ENCODE measurements at regions not wholly inside any gene's neighbourhood (a gene's known extent, or its start where the extent isn't known, plus 50 kb on each side); places are given as distances from the start of the nearest gene placed in this dataset.

DNA sequence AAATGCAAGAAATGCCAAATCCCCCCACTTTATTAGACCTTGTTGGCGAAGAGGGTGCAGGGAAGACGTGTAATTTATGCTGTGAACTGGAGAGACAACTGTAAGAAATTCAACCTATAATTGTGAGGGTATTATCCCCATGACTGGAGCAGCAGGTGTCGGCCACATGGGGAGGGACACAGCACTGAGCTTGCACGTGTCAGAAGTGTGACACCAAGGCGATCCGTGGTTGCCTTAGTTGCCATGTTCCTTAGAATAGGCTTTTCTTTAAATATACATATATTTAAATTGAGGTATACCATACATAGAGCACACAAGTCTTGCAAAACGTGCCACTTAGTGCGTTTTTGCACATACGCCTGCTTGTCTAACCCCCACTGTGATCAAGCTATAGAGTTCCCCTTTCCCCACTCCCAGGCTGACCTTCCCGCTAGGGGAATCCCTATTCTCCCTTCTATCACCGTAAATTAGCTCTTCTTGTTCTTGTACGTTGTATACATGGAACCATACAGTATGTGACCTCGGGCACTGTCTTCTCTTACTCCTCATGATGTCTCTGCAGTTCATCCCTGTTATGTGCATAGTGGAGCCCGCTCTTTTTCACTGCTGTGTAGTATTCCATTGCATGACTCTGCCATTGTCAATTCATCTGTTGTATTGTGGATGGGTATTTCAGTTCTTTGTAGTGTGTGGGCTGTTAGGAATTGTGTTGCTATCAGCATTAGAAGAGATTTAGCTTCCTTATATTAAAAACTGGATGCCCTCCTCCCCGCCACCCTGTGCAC lies 81.6 kb upstream of the PMEPA1 start:
- Mint-ChIP-seq H3K27ac (no peak overlapping the region), H3K4me1 (no peaks in the 10 kb centered on the region), H3K36me3 (no peaks in the 10 kb centered on the region), H3K27me3 (peaks cover 0 to 3% of the 10 kb centered on the region in 2 donors), H3K4me3 (no peak overlapping the region), H3K9me3 (no peaks in the 10 kb centered on the region)
- CTCF ChIA-PET = no interaction called here
- Histone ChIP-seq H3K9me3 (ENCODE audit: low read length) (no peaks in the 10 kb centered on the region), H3K4me1 (ENCODE audit: insufficient read depth, low read length) (no peaks in the 10 kb centered on the region), H3K27ac (ENCODE audit: low read depth, low read length) (no peak overlapping the region), H3K36me3 (ENCODE audit: insufficient read depth, low read length) (no peaks in the 10 kb centered on the region), H3K27me3 (ENCODE audit: insufficient read depth, low read length, poor library complexity, severe bottlenecking) (no peaks in the 10 kb centered on the region), H3K4me3 (ENCODE audit: low read length) (no peak overlapping the region)
- POLR2A ChIA-PET = no interaction called here
- DNase-seq = no peak

DNA sequence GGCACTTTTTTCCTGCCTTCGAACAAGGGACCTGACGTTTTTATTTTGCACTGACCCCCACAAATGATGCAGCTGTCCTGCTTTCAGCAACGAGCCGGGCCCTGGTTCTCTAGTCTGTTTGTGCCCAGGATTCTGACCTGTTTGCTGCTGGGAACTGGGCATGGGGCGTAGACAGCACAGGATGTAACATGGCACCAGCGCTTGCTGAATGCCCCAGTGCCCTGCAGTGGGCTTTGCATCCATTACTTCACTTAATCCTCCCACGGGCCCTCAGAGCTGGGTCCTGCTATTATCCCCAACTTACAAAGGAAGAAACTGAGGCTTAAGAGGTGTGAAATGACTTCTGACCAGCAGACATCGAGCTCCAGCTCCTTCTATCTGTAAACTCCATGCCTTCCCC lies 80.4 kb upstream of the PMEPA1 start:
- no peak overlapping the region for H3K4me3 Mint-ChIP-seq
- H3K36me3 ChIP-seq (ENCODE audit: insufficient read depth, low read length) = no peaks in the 10 kb centered on the region
- no peaks in the 10 kb centered on the region for H3K27me3 ChIP-seq (ENCODE audit: insufficient read depth, low read length, poor library complexity, severe bottlenecking)
- H3K4me1 Mint-ChIP-seq = no peaks in the 10 kb centered on the region
- POLR2A ChIA-PET = no interaction called here
- H3K4me1 ChIP-seq (ENCODE audit: insufficient read depth, low read length) = no peaks in the 10 kb centered on the region
- H3K27me3 Mint-ChIP-seq = peaks cover 0 to 3% of the 10 kb centered on the region in 2 donors
- H3K27ac Mint-ChIP-seq = no peak overlapping the region
- CTCF ChIA-PET = no interaction called here
- DNase-seq = peak in 1 of 5 donors; percentile 8
- H3K9me3 Mint-ChIP-seq = no peaks in the 10 kb centered on the region
- no peak overlapping the region for H3K4me3 ChIP-seq (ENCODE audit: low read length)
- H3K9me3 ChIP-seq (ENCODE audit: low read length) = no peaks in the 10 kb centered on the region
- no peaks in the 10 kb centered on the region for H3K36me3 Mint-ChIP-seq
- no peak overlapping the region for H3K27ac ChIP-seq (ENCODE audit: low read depth, low read length)

DNA sequence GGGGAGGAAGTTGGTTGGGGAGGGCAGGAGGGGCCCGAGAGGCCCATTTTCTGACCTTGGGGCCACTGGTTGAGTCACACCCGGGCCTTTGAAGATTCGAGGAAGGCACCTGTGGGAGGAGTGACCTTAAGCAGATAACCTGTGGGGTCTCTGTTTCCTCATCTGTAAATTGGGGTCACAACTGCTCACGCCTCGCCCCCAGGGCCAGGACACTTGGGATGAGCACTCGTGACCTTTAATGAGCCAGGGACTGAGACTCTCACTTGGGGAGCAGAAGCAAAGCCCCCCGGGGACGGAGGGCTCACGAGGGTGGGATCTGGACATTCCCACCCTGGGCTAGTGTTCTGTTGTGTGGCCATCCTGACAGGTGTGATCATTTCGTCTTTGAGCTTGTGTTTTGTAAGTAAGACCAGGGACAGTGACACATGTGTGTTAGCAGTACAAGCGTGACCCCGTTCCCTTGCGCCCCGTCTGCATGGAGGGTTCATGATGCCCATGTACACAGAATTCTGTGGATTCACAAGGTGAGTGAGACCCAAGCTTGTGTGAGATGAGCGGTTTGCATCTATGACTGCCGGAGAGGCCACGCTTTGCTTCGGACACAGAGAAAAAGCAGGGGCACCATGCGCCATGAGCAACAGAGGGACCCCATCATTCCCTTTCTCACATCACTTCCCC lies 79.3 kb upstream of the PMEPA1 start:
- DNase-seq = peak in 1 of 5 donors; percentile 36
- no peaks in the 10 kb centered on the region for H3K27me3 ChIP-seq (ENCODE audit: insufficient read depth, low read length, poor library complexity, severe bottlenecking)
- H3K4me1 ChIP-seq (ENCODE audit: insufficient read depth, low read length) = no peaks in the 10 kb centered on the region
- no peaks in the 10 kb centered on the region for H3K4me1 Mint-ChIP-seq
- H3K4me3 Mint-ChIP-seq = no peak overlapping the region
- no peaks in the 10 kb centered on the region for H3K9me3 Mint-ChIP-seq
- no peak overlapping the region for H3K4me3 ChIP-seq (ENCODE audit: low read length)
- no peak overlapping the region for H3K27ac Mint-ChIP-seq
- POLR2A ChIA-PET = no interaction called here
- peaks cover 3 to 4% of the 10 kb centered on the region in 2 donors for H3K27me3 Mint-ChIP-seq
- H3K36me3 Mint-ChIP-seq = no peaks in the 10 kb centered on the region
- no peak overlapping the region for H3K27ac ChIP-seq (ENCODE audit: low read depth, low read length)
- H3K9me3 ChIP-seq (ENCODE audit: low read length) = no peaks in the 10 kb centered on the region
- no peaks in the 10 kb centered on the region for H3K36me3 ChIP-seq (ENCODE audit: insufficient read depth, low read length)
- CTCF ChIA-PET = no interaction called here

DNA sequence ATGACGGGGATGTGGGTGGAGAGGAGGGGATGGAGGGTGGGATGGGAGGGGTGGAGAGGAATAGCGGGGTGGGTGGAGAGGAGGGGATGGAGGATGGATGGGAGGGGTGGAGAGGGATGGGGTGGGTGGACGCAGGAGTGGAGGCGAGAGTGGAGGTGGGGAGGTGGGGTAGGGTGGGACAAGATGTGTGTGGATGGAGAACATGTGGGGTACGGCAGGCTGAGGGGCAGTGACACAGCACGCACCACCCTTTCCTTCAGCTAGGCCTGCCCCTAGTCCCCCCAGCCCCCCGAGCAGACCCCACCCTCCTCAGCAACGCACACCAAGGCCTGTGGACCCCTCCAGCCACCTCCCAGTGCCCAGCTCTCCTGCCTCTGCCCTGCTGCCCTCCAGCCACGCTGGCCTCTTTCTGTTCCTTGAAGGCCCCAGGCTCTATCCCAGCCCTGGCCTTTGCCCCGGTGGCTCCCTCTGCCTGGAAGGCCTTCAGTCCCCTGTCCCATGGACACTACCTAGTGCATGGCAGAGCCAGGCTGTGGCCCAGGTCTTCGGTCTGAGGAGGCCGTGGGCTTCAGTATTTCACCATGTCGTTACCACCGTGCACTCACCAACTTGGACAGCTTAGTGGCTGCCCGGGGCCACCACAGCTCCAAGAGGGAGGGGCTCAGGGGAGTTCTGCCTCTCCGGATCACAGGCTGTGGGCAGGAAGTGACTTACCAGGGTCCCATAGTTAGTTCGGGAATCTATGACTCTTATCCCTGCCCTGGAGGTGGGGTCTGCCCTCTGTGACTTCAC lies 78.4 kb upstream of the PMEPA1 start:
- Histone ChIP-seq H3K27ac (ENCODE audit: low read depth, low read length) (no peak overlapping the region), H3K9me3 (ENCODE audit: low read length) (no peaks in the 10 kb centered on the region), H3K36me3 (ENCODE audit: insufficient read depth, low read length) (no peaks in the 10 kb centered on the region), H3K4me1 (ENCODE audit: insufficient read depth, low read length) (no peaks in the 10 kb centered on the region), H3K4me3 (ENCODE audit: low read length) (no peak overlapping the region), H3K27me3 (ENCODE audit: insufficient read depth, low read length, poor library complexity, severe bottlenecking) (no peaks in the 10 kb centered on the region)
- peaks cover 1 to 9% of the 10 kb centered on the region in 2 donors for H3K27me3 Mint-ChIP-seq
- no peak overlapping the region for H3K4me3 Mint-ChIP-seq
- CTCF ChIA-PET = no interaction called here
- no peaks in the 10 kb centered on the region for H3K9me3 Mint-ChIP-seq
- POLR2A ChIA-PET = no interaction called here
- no peak overlapping the region for H3K27ac Mint-ChIP-seq
- H3K4me1 Mint-ChIP-seq = no peaks in the 10 kb centered on the region
- peak in 1 of 5 donors; percentile 33 for DNase-seq
- no peaks in the 10 kb centered on the region for H3K36me3 Mint-ChIP-seq

DNA sequence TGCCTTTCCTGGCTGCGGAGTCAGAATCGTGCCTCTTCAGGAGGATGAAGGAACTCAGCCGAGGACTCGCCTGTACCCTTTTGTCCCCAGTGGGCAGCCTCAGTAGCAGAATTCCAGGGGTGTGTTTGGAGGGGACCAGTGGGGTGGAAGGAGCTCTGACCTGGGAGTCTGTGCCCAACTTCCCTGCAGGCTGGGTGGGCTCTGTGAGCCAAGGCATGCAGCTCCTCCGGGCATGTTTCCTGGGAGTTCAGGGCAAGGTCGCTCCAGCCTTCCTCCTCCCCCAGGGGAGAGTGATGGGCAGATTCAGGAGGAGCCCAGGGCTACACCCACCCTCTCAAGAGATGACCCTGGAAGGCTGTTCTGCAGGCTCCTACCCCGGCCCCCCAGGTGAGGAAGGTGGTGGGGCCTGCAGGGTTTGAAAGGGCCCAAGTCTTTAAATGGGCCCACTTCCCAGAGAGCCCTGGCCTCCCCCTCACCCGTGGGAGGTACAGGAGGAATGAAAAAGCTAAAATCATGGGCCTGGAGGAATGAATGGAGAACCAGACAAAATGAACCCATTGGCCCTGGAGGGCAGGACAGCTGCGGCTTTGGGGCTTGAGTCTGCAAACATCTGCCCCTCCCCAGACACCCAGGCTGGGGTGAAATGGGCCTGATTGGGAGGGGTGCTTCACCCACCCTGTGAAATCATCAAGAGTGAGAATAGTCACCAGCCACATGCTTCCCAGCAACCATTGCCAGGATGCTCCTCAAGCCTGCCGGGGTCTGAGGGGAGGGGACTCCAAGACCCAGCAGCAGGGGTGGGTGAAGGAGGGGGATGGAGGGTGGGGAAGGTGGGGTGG lies 77.6 kb upstream of the PMEPA1 start:
- Histone ChIP-seq H3K9me3 (ENCODE audit: low read length) (no peaks in the 10 kb centered on the region), H3K4me1 (ENCODE audit: insufficient read depth, low read length) (no peaks in the 10 kb centered on the region), H3K36me3 (ENCODE audit: insufficient read depth, low read length) (no peaks in the 10 kb centered on the region), H3K27me3 (ENCODE audit: insufficient read depth, low read length, poor library complexity, severe bottlenecking) (no peaks in the 10 kb centered on the region), H3K27ac (ENCODE audit: low read depth, low read length) (no peak overlapping the region), H3K4me3 (ENCODE audit: low read length) (no peak overlapping the region)
- H3K27ac Mint-ChIP-seq = no peak overlapping the region
- H3K27me3 Mint-ChIP-seq = peaks cover 1 to 9% of the 10 kb centered on the region in 2 donors
- peak in 1 of 5 donors; percentile 31 for DNase-seq
- no peaks in the 10 kb centered on the region for H3K36me3 Mint-ChIP-seq
- no peaks in the 10 kb centered on the region for H3K4me1 Mint-ChIP-seq
- ChIA-PET CTCF (no interaction called here), POLR2A (no interaction called here)
- no peaks in the 10 kb centered on the region for H3K9me3 Mint-ChIP-seq
- no peak overlapping the region for H3K4me3 Mint-ChIP-seq

DNA sequence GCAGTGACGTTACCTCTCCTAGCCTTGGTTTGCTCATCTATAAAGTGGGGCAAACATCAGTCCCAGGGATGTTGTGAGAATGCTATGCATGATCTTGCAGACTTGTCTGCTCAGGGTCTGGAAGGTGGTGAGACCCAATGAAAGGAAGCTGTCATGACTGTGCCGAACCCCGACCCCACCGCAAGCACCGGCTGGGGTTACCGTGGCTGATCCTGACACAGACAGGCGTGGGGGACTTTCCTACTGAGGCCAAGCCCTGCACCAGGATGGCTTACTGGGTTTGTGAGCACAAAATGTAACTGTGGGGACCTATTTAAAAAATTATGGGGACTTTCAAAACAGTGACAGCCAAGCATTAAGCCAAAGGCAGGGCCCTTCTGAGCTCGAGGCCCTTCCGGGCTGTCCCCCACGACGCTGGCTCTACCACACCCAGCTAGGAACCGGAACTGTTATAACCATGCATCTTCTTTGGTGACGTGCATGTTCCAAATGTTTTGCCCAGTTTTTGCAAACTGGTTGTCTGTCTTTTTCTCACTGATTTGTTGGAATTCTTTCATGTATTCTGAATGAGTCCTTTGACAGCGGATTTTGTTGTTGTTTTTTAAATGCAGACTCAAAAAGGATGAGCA lies 76.6 kb upstream of the PMEPA1 start:
- POLR2A ChIA-PET = no interaction called here
- Mint-ChIP-seq H3K4me1 (no peaks in the 10 kb centered on the region), H3K36me3 (no peaks in the 10 kb centered on the region)

DNA sequence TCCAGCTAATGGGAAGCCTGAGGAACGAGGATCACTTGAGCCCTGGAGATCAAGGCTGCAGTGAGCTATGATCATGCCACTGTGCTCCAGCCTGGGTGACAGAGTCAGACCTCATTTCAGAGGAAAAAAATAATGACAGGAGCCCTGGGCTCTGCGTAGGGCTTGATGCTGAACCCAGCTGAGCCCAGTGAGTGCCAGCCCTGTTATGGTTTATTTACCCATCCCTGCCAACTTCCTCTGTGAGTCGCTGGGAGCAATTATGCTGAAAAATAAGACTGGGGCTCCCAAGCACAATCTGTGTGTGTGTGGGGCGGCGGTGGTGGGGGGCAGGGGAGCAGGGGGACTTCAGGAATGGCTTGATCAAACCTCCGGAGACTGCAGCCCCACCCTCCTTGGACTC lies 75.9 kb upstream of the PMEPA1 start:
- Mint-ChIP-seq H3K4me3 (no peak overlapping the region), H3K27ac (no peak overlapping the region), H3K36me3 (no peaks in the 10 kb centered on the region), H3K9me3 (no peaks in the 10 kb centered on the region), H3K27me3 (peaks cover 4 to 19% of the 10 kb centered on the region in 2 donors), H3K4me1 (no peaks in the 10 kb centered on the region)
- no peak overlapping the region for H3K4me3 ChIP-seq (ENCODE audit: low read length)
- ChIA-PET POLR2A (interaction anchor here (0.6 kb wide), 1 partner anchor 12 kb away, joined by 3 read pairs; no protein-coding TSS in a partner anchor), CTCF (no interaction called here)
- no peak overlapping the region for H3K27ac ChIP-seq (ENCODE audit: low read depth, low read length)
- DNase-seq = no peak
- no peaks in the 10 kb centered on the region for H3K36me3 ChIP-seq (ENCODE audit: insufficient read depth, low read length)
- H3K9me3 ChIP-seq (ENCODE audit: low read length) = no peaks in the 10 kb centered on the region
- no peaks in the 10 kb centered on the region for H3K4me1 ChIP-seq (ENCODE audit: insufficient read depth, low read length)
- no peaks in the 10 kb centered on the region for H3K27me3 ChIP-seq (ENCODE audit: insufficient read depth, low read length, poor library complexity, severe bottlenecking)

More for the DNA sequence above, 76.6 kb upstream of the PMEPA1 start:
- Mint-ChIP-seq H3K4me3 (peak overlapping the region in 1 of 7 donors; percentile 18), H3K9me3 (no peaks in the 10 kb centered on the region), H3K27me3 (peaks cover 4 to 15% of the 10 kb centered on the region in 2 donors), H3K27ac (peak overlapping the region in 3 of 8 donors; percentile 38 to 68 (median 45))
- Histone ChIP-seq H3K27me3 (ENCODE audit: insufficient read depth, low read length, poor library complexity, severe bottlenecking) (no peaks in the 10 kb centered on the region), H3K27ac (ENCODE audit: low read depth, low read length) (no peak overlapping the region), H3K4me3 (ENCODE audit: low read length) (no peak overlapping the region), H3K4me1 (ENCODE audit: insufficient read depth, low read length) (no peaks in the 10 kb centered on the region), H3K9me3 (ENCODE audit: low read length) (no peaks in the 10 kb centered on the region), H3K36me3 (ENCODE audit: insufficient read depth, low read length) (no peaks in the 10 kb centered on the region)
- CTCF ChIA-PET = no interaction called here
- DNase-seq = no peak
